AG10803 (cell line): ENCODE measurements at regions not wholly inside any gene's neighbourhood (a gene's known extent, or its start where the extent isn't known, plus 50 kb on each side); places are given as distances from the start of the nearest gene placed in this dataset.
"Not testable (repeated sequence)": the region's sequence is repeated elsewhere in the genome, so short reads cannot be mapped to it uniquely, and the experiment has no call there.

Experiments used
- DNase-seq: peaks from one replicate; pipeline ENCODE4 v3.0.0; 2010; ENCODE audit warnings: low read depth
- H3K4me3 ChIP-seq: 2 replicates; pipeline ENCODE4 v1.5.1; 2011; ENCODE audit warnings: mild to moderate bottlenecking, low read length, control low read depth
- CTCF ChIP-seq: conservative IDR thresholded peaks from 2 replicates; pipeline ENCODE4 v1.5.1; 2011; ENCODE audit warnings: mild to moderate bottlenecking, low read length, control low read depth, inconsistent platforms

- no peak for DNase-seq
- H3K4me3 ChIP-seq = no peak overlapping the region
- TF ChIP-seq CTCF = no peak
Measured at GRCh38 chr19:56980906-56981305, 138.9 kb upstream of the USP29 start.

DNA sequence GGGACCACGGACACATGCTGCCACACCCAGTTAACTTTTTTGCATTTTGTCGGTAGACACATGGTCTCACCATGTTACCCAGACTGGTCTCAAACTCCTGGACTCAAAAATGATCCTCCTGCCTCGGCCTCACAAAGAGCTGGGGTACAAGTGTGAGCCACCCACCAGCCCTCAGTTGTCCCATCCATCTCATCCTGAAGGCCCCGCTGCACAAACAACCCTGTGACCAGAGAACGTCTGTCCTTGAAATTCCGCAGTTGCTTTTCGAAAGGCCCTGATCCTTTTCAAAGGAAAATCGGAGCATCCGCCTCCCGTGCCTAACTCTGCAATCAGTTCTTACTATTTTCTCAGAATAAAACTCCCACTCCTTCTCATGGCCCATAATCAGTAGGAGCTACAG, 138.3 kb upstream of the USP29 start:
- not testable (repeated sequence) for H3K4me3 ChIP-seq, DNase-seq

GRCh38 chr19:56983171-56983570, 136.6 kb upstream of the USP29 start:
- no peak overlapping the region for H3K4me3 ChIP-seq

DNA sequence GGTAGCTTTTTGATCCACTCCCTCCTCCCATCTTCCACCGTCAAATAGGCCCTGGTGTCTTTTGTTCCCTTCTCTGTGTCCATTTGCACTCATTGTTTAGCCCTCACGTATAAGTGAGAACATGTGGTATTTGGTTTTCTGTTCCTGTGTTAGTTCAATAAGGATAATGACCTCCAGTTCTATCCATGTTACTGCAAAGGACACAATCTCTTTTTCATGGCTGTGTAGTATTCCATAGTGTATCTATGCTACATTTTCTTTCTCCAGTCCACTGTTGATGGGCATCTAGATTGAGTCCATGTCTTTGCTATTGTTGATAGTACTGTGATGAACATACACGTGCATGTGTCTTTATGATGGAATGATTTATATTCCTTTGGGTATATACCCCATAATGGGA, 136.0 kb upstream of the USP29 start:
- no peak for DNase-seq
- no peak for TF ChIP-seq CTCF
- no peak overlapping the region for H3K4me3 ChIP-seq

More at GRCh38 chr19:56983171-56983570, 136.6 kb upstream of the USP29 start:
- no peak for DNase-seq
- TF ChIP-seq CTCF = no peak

- no peak for TF ChIP-seq CTCF
- no peak for DNase-seq
Measured at GRCh38 chr19:56986386-56986785, 133.4 kb upstream of the USP29 start.

DNA sequence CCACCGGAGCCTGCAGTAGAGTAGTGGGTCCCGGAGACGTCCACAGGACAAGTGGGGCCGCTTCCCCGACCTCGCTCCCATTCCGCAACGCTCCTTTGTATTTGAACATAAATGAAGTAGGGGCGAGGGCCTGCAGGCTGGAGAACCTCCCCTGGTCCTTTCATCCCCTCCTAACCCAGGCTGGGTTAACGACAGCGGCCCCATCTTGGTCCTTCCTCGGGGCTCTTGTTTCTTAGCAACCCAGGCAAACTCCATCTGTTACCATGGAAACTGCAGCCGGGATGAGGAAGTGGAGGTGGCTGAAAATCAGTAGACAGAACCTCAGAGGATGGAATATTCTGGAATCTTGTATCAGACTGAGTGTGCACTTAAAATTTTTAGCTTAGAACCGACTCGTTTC, 132.6 kb upstream of the USP29 start:
- TF ChIP-seq CTCF = no peak
- DNase-seq = no peak

More at GRCh38 chr19:56986386-56986785, 133.4 kb upstream of the USP29 start:
- H3K4me3 ChIP-seq = no peak overlapping the region

DNA sequence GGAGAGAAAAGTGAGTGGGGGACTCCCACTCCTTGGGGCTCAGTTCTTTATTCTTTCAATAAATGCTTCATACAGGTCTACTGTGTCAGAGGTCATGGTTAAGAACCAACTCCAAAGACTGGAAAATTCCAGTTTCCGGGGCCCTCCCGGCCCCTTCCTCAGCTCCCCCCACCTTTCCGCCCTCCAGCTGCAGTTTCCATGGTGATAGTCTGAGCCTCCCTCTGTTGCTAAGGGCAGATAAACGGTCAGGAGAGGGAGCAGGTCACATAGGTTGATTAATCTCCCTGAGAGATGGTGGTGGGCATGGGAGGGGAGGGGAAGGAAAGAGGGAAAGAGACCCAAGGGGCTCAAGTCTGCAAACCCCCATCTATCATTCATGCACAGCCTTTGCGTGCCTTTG, 131.5 kb upstream of the USP29 start:
- no peak overlapping the region for H3K4me3 ChIP-seq
- no peak for DNase-seq
- no peak for TF ChIP-seq CTCF

More for the DNA sequence above, 132.6 kb upstream of the USP29 start:
- H3K4me3 ChIP-seq = no peak overlapping the region

DNA sequence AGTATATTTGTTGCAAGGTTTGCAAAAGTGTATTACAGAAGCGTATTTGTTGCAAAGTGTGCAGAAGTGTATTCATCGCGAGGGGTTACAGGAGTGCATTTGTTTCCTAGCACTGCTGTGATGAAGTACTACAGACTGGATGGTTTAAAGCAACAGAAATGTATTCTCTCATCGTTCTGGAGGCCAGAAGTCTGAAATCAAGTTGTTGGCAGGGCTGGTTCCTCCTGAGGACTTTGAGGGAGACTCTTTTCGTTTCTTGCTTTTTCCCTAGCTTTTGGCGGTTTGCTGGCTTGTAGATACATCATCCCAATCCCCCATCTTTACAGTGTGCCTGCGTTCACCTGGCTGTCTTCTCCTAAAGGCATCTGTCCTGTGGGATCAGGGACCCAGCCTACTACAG, 127.9 kb upstream of the USP29 start:
- TF ChIP-seq CTCF = no peak
- DNase-seq = no peak
- no peak overlapping the region for H3K4me3 ChIP-seq
